HEK293 (cell line): ENCODE measurements at regions not wholly inside any gene's neighbourhood (a gene's known extent, or its start where the extent isn't known, plus 50 kb on each side); places are given as distances from the start of the nearest gene placed in this dataset.

Experiments
- CTCF ChIP-seq: fragments of 450-650 bp; formaldehyde crosslinking; IDR thresholded peaks from 2 replicates; pipeline ENCODE4 v1.5.1; 2016; ENCODE audit warnings: missing biosample characterization, missing genetic modification characterization
- KLF7 ChIP-seq: fragments of 450-650 bp; formaldehyde crosslinking; IDR thresholded peaks from 2 replicates; pipeline ENCODE4 v1.5.1; 2016; ENCODE audit warnings: missing biosample characterization, missing genetic modification characterization, borderline replicate concordance
- MEIS1 ChIP-seq: sonication (generic); formaldehyde crosslinking; IDR thresholded peaks from 2 replicates; pipeline ENCODE4 v1.8.1; 2022; ENCODE audit warnings: missing genetic modification reagents, mild to moderate bottlenecking, borderline replicate concordance
- SP2 ChIP-seq: fragments of 450-650 bp; formaldehyde crosslinking; IDR thresholded peaks from 2 replicates; pipeline ENCODE4 v1.5.1; 2016; ENCODE audit warnings: missing biosample characterization, missing genetic modification characterization
- ZNF10 ChIP-seq: fragments of 450-650 bp; formaldehyde crosslinking; IDR thresholded peaks from 2 replicates; pipeline ENCODE4 v1.5.1; 2017; ENCODE audit warnings: missing biosample characterization, missing genetic modification characterization
- ZNF214 ChIP-seq: fragments of 450-650 bp; formaldehyde crosslinking; IDR thresholded peaks from 2 replicates; pipeline ENCODE4 v1.5.1; 2017; ENCODE audit warnings: missing biosample characterization, mild to moderate bottlenecking, missing genetic modification characterization, borderline replicate concordance
- ZNF274 ChIP-seq, 2 experiments: fragments of 200-500 bp in 1 of 2; fragments of 450-650 bp in 1 of 2; sonication (Bioruptor generic) in 1 of 2; formaldehyde crosslinking in 1 of 2; IDR thresholded peaks; 2 replicates each; pipeline versions ENCODE4 v1.5.1 to v1.6.1; 2014 to 2016; ENCODE audit warnings: borderline replicate concordance in 1 of 2, inconsistent platforms in 1 of 2, low read length in 1 of 2, missing biosample characterization in 1 of 2, missing genetic modification characterization in 1 of 2
- ZNF416 ChIP-seq: fragments of 450-650 bp; formaldehyde crosslinking; IDR thresholded peaks from 2 replicates; pipeline ENCODE4 v1.5.1; 2016; ENCODE audit warnings: missing biosample characterization, missing genetic modification characterization
- ZNF426 ChIP-seq: fragments of 450-650 bp; formaldehyde crosslinking; IDR thresholded peaks from 2 replicates; pipeline ENCODE4 v1.5.1; 2017; ENCODE audit warnings: missing biosample characterization, missing genetic modification characterization, mild to moderate bottlenecking, inconsistent platforms, moderate library complexity
- ZNF433 ChIP-seq: fragments of 450-650 bp; formaldehyde crosslinking; IDR thresholded peaks from 2 replicates; pipeline ENCODE4 v1.5.1; 2016; ENCODE audit warnings: missing biosample characterization, missing genetic modification characterization, low read depth
- ZNF747 ChIP-seq: fragments of 450-650 bp; formaldehyde crosslinking; IDR thresholded peaks from 2 replicates; pipeline ENCODE4 v1.5.1; 2016; ENCODE audit warnings: missing biosample characterization, missing genetic modification characterization
- TF ChIP-seq, protein P1 (sequence below): fragments of 450-650 bp; formaldehyde crosslinking; IDR thresholded peaks from 2 replicates; pipeline ENCODE4 v1.5.1; 2016; ENCODE audit warnings: missing biosample characterization, missing genetic modification characterization
- TF ChIP-seq, protein P2 (sequence below): IDR thresholded peaks from 2 replicates; pipeline ENCODE4 v1.6.1; 2011; ENCODE audit warnings: mild to moderate bottlenecking, low read depth, low read length, borderline replicate concordance
- TF ChIP-seq, protein P3 (sequence below): fragments of 450-650 bp; formaldehyde crosslinking; IDR thresholded peaks from 2 replicates; pipeline ENCODE4 v1.5.1; 2016; ENCODE audit warnings: missing biosample characterization, missing genetic modification characterization, low read depth

DNA sequence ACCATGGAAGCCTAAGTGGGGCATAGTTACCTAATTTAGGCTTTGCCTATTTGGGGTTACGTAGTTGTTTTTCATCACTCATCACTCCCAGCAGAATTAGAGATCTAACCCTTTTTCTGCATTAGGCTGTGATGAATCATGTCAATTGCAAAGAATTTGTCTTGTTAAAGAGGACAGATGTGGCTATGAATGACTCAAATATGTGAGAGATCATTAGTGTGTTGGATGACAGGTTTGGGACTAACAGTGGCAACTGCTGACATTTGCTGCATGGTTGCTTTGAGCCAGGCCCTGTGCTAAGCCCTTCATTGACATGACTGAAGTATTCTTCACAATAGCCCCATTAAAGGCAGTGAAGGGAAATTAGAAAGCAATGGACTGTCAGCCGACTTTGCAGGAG lies 83.4 kb upstream of the BMPER start:
- no peak for TF ChIP-seq CTCF (tag by site-specific recombination)
- no peak for TF ChIP-seq ZNF433 (tag by site-specific recombination)
- no peak for TF ChIP-seq ZNF426 (tag by site-specific recombination)
- TF ChIP-seq, protein P1, sequence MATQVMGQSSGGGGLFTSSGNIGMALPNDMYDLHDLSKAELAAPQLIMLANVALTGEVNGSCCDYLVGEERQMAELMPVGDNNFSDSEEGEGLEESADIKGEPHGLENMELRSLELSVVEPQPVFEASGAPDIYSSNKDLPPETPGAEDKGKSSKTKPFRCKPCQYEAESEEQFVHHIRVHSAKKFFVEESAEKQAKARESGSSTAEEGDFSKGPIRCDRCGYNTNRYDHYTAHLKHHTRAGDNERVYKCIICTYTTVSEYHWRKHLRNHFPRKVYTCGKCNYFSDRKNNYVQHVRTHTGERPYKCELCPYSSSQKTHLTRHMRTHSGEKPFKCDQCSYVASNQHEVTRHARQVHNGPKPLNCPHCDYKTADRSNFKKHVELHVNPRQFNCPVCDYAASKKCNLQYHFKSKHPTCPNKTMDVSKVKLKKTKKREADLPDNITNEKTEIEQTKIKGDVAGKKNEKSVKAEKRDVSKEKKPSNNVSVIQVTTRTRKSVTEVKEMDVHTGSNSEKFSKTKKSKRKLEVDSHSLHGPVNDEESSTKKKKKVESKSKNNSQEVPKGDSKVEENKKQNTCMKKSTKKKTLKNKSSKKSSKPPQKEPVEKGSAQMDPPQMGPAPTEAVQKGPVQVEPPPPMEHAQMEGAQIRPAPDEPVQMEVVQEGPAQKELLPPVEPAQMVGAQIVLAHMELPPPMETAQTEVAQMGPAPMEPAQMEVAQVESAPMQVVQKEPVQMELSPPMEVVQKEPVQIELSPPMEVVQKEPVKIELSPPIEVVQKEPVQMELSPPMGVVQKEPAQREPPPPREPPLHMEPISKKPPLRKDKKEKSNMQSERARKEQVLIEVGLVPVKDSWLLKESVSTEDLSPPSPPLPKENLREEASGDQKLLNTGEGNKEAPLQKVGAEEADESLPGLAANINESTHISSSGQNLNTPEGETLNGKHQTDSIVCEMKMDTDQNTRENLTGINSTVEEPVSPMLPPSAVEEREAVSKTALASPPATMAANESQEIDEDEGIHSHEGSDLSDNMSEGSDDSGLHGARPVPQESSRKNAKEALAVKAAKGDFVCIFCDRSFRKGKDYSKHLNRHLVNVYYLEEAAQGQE, result no peak
- no peak for TF ChIP-seq ZNF416 (tag by site-specific recombination)
- TF ChIP-seq ZNF214 (tag by site-specific recombination), result no peak
- no peak for TF ChIP-seq ZNF10 (tag by site-specific recombination)
- no peak for TF ChIP-seq SP2 (tag by site-specific recombination)
- TF ChIP-seq ZNF274 (IDR thresholded peaks at IDR 0.05; ENCODE audit: low read length), result no peak
- TF ChIP-seq ZNF274 (tag by site-specific recombination; IDR thresholded peaks at IDR 0.05; ENCODE audit: borderline replicate concordance), result no peak
- TF ChIP-seq KLF7 (tag by site-specific recombination), result no peak
- TF ChIP-seq, protein P2, sequence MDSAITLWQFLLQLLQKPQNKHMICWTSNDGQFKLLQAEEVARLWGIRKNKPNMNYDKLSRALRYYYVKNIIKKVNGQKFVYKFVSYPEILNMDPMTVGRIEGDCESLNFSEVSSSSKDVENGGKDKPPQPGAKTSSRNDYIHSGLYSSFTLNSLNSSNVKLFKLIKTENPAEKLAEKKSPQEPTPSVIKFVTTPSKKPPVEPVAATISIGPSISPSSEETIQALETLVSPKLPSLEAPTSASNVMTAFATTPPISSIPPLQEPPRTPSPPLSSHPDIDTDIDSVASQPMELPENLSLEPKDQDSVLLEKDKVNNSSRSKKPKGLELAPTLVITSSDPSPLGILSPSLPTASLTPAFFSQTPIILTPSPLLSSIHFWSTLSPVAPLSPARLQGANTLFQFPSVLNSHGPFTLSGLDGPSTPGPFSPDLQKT, result no peak
- no peak for TF ChIP-seq ZNF747 (tag by site-specific recombination)
- no peak for TF ChIP-seq MEIS1 (CRISPR knock-in tag)
- TF ChIP-seq, protein P3, sequence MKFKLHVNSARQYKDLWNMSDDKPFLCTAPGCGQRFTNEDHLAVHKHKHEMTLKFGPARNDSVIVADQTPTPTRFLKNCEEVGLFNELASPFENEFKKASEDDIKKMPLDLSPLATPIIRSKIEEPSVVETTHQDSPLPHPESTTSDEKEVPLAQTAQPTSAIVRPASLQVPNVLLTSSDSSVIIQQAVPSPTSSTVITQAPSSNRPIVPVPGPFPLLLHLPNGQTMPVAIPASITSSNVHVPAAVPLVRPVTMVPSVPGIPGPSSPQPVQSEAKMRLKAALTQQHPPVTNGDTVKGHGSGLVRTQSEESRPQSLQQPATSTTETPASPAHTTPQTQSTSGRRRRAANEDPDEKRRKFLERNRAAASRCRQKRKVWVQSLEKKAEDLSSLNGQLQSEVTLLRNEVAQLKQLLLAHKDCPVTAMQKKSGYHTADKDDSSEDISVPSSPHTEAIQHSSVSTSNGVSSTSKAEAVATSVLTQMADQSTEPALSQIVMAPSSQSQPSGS, result no peak
